ENCODE measurements at regions not wholly inside any gene's neighbourhood (a gene's known extent, or its start where the extent isn't known, plus 50 kb on each side); places are given as distances from the start of the nearest gene placed in this dataset.

- Histone ChIP-seq H2AFZ (ENCODE audit: low read depth, low read length) (no peak overlapping the region), H3K9me3 (replicated peaks; ENCODE audit: control insufficient read depth, insufficient read depth, low read length) (no peaks in the 10 kb centered on the region), H3K4me1 (ENCODE audit: control insufficient read depth, extremely low read depth, insufficient read depth, low read length) (no peaks in the 10 kb centered on the region), H3K4me2 (ENCODE audit: insufficient read depth, low read length) (no peak overlapping the region), H3K4me3 (replicated peaks in 1 of 3; ENCODE audit: insufficient read depth in 1 of 3, low read depth in 1 of 3, low read length in 3 of 3) (no peak overlapping the region), H3K79me2 (ENCODE audit: control insufficient read depth, insufficient read depth, low read length) (no peaks in the 10 kb centered on the region), H3K36me3 (ENCODE audit: control insufficient read depth in 2 of 2, extremely low read depth in 1 of 2, insufficient read depth in 2 of 2, low read length in 2 of 2) (no peaks in the 10 kb centered on the region), H3K27me3 (ENCODE audit: control insufficient read depth in 2 of 2, insufficient read depth in 2 of 2, low read length in 2 of 2) (no peaks in the 10 kb centered on the region), H3K27ac (ENCODE audit: insufficient read depth, low read depth, low read length) (no peak overlapping the region), H3K9ac (replicated peaks; ENCODE audit: extremely low read depth, insufficient read depth, low read length) (no peak overlapping the region), H3K9me1 (replicated peaks; ENCODE audit: control insufficient read depth, extremely low read depth, insufficient read depth, low read length) (no peaks in the 10 kb centered on the region), H4K20me1 (replicated peaks; ENCODE audit: control insufficient read depth, extremely low read depth, insufficient read depth, low read length) (no peaks in the 10 kb centered on the region)
- no peak for TF ChIP-seq POLR2A (IDR thresholded peaks at IDR 0.05; ENCODE audit: low read depth, low read length)
- no peak for TF ChIP-seq GATA2 (IDR thresholded peaks at IDR 0.05; ENCODE audit: insufficient read depth, insufficient read length, low read depth, low read length)
- no peak for TF ChIP-seq FOS (IDR thresholded peaks at IDR 0.05; ENCODE audit: borderline replicate concordance, insufficient read depth, low read length)
- no peak for TF ChIP-seq POLR2AphosphoS5 (IDR thresholded peaks at IDR 0.05; ENCODE audit: insufficient read depth, low read depth, low read length)
- no peak for TF ChIP-seq MYC (IDR thresholded peaks at IDR 0.05; ENCODE audit: low read depth, low read length)
- no peak for TF ChIP-seq JUN (IDR thresholded peaks at IDR 0.05; ENCODE audit: borderline replicate concordance, insufficient read depth, insufficient read length, low read depth)
- TF ChIP-seq CTCF (IDR thresholded peaks at IDR 0.05; ENCODE audit: extremely low read depth in 1 of 2, insufficient read depth in 1 of 2, low read depth in 1 of 2, low read length in 2 of 2), result no peak
- no peak for TF ChIP-seq EZH2 (IDR thresholded peaks at IDR 0.05; ENCODE audit: borderline replicate concordance, low read depth, low read length, severe bottlenecking)
- TF ChIP-seq MAX (IDR thresholded peaks at IDR 0.05; ENCODE audit: insufficient read depth, insufficient read length), result no peak
- intact Hi-C loops (cut with micrococcal nuclease), result no loop called here
- FAIRE-seq, result no peak
- no peak for DNase-seq (ENCODE audit: low read depth, low spot score)
- dilution Hi-C loops (cut with MboI; ENCODE audit: extremely low pct_ligation_motif_present, low sequenced_read_pairs), result no loop called here
- POLR2A ChIA-PET, result interaction anchor here (0.7 kb wide), 1 partner anchor 130 kb away, joined by 7 read pairs; no protein-coding TSS in a partner anchor
- no TSS peak for BruUV-seq (replicated peaks)
- CTCF ChIA-PET, result interaction anchor here (0.5 to 1.4 kb wide), 4 partner anchors 8 to 321 kb away, joined by 3 to 7 read pairs (median 4); no protein-coding TSS in a partner anchor
These were observed 176.0 kb downstream of the COX18 start for GRCh38 chr4:72893354-72894066.
